Right renal pelvis (tissue), 4 donors: ENCODE measurements at regions not wholly inside any gene's neighbourhood (a gene's known extent, or its start where the extent isn't known, plus 50 kb on each side); places are given as distances from the start of the nearest gene placed in this dataset.
"Not testable (repeated sequence)": the region's sequence is repeated elsewhere in the genome, so short reads cannot be mapped to it uniquely, and the experiment has no call there.

ENCODE experiments used
- DNase-seq, 4 donors: peaks; one replicate each; pipeline ENCODE4 v3.0.0-alpha.2; 2013; ENCODE audit warnings: low read depth in 4 of 4, low spot score in 3 of 4, missing footprints in 1 of 4

DNA sequence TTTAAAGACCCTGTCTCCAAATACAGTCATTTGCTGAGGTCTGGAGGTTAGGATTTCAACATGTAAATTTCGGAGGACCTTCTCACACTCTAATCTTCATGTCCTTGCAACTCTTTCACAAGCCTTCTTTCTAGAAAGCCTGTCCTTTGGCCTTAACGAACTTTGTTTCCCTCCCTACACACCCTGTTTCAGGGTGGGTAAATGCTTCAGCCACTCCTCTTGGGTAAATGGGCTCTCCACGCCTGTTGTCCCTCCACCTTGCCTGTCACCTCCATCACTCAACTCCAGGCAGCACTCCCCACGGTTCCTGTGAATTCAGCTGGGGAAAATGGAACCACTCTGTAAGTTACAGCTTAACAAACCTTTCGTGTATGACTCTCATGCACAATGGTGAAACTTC lies 84.0 kb upstream of the COG2 start:
- no peak for DNase-seq

DNA sequence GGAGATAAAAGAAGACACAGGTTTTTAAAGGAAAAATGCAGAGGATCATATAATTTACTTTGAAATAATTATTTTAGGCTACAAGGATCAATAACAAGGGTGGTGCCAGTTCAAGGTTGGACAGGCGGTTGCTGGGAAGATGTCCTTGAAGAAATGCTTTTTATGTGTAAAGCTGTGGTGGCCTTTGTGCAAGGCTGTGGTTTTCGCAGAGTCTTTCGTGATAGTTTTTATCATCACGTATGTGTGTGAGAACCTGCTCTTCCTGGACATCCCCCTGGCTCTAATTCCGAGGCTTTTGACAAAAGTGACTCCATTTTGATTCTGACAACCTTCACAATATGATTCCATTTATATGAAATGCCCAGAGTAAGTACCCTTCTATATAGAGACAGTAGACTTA lies 85.8 kb upstream of the COG2 start:
- DNase-seq, result no peak

DNA sequence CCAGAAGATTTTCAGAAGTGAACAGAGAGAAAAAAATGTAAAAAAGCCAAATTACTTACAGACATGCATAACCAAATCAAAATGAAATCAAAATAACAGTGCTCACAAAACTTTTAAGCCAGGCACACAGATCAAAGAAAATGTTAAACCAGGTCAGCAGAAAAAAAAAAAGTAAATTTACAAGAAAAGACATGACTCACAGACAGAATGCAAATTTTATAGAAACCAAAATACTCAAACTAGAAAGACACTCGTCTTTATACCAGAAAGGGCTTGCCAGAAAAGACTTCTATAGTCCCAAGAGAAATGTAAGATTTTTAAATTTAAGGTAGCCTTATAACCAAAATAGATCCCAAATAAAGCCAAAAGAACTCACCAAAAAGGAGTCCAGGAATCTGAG lies 86.5 kb upstream of the COG2 start:
- DNase-seq, result no peak

DNA sequence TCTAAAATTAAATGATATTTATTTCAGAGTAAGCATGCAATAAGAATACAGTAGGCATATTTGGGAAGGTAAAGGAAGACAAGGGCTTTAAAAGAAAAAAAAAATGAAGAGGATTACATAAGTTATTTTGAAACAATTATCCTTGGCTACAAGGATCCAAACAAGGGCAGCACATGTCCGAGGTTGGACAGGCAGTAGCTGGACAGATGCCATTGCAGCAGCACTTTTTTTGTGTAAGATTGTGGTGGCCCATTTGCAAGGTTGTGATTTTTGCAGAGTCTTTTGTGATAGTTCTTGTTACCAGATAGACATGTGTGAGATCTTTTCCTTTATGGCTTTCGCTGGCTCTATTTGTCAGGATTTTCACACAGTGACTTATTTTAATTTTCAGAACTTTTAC lies 89.4 kb upstream of the COG2 start:
- DNase-seq, result no peak

DNA sequence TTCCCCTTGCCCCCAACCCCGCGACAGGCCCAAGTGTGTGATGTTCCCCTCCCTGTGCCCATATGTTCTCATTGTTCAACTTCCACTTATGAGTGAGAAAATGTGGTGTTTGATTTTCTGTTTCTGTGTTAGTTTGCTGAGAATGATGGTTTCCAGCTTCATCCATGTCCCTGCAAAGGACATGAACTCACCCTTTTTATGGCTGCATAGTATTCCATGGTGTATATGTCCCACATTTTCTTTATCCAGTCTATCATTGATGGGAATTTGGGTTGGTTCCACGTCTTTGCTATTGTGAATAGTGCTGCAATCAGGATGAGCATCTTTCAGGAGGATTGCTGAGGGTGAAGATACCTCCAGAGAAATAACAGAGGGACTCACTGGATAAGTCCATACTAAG lies 91.3 kb upstream of the COG2 start:
- not testable (repeated sequence) for DNase-seq

DNA sequence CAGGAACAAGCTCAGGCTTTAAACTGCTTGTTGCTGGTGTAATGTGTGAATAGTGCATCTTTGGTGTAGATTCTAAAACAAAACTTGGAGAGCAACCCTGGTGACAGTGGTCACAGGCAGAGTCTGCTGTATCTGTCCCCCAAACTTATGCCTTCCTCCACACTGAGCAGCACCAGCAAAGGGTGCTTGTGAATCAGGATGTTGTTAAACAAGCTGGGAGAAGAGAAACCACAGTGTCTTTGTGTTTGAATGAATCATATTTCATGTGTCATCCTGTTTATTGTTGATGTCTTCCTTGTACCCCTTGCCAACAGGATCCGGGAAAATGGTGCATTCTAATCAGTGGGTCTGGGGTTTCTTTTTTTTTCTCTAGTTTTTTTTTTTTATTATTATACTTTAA lies 91.9 kb upstream of the COG2 start:
- no peak for DNase-seq

DNA sequence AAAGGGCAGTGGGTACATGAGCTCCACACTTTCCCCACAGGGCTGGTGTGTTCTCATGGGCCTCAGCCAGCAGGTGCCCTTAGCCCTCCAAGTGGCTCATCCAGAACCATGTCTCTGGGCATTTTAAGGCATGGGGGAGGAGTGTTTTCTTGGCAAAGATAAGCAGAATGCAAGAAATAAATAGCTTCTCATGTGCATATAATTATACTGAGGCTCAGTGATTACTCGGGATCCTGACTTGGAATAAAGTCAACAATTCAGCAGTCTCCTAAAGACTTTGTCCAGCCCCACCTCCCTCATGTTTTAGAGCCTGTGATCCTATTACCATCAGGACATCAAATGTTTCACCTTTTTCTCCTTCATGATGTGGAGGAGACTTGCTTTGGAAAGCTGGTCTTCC lies 92.7 kb upstream of the COG2 start:
- no peak for DNase-seq

DNA sequence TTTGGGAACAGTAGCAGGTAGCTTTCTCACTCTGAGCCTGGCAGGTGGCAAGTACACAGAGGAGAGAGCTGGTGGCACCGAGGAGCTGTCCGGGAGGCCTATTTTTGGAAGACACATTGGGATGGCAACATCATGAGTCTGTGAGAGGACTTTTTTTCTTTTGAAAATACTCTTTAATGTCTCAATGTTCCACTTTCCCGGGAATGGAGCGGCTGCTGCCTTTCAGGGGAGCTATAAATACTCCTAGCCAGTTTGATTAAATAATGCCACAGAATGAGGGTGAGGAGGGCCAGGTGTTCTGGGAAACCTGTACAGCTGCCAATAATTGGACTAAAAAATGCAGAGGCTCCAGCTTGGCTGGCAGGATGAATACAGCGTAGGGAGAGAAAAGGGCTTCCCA lies 93.3 kb upstream of the COG2 start:
- DNase-seq, result no peak

DNA sequence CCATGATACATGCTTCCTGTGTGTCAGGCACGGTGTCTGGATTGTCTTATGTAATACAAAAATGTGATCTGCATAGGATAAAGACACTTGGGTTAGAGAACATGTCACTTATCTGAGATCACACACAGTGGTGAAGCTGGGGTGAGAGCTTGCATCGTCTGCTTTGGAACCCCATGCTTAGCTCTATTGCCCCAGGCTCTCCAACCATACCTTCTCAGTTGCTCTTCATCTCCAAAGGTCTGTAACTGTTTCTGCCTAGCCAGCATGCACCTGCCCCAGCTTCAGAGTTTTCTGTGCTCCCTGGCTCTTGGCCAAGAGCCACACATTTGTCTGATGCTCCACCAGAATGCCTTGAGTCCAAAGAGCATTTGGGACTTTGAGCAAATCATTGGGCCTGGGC lies 93.9 kb upstream of the COG2 start:
- DNase-seq, result no peak

DNA sequence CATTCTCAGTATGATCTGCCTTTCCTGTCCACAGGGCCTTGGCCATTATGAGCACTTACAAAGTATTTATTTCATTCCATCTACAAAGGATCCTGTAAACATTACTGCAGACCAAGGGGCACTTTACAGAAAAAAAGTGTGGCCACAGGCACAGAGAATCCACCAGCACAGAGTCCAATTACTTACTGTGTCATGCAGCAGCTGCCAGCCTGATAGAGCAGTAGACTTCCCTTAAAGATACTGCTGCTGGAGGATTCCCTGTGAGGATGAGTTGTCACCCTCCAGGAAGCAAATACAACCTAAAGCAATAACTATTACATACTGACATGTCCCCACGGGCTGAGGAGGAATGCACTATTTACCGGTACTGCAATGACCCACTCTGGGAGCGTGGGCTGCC lies 97.1 kb upstream of the COG2 start:
- no peak for DNase-seq

DNA sequence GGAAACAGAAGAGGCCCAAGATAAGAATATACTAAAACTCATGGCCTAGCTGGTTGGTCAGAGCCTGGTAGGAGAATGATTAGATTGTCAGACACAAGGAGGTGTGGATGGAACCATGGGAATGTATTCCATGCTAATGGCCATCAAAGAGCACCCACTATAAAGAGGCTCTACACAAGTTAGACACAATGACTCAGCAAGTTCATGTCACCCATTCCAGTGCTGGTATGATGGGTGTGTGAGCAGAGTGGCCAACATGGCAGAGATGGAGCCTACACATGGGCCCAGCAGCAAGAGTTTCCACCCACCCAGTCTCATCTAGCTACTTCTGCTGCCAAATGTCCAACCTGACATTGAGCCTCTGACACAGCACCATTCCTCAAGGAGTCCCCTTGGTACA lies 97.5 kb upstream of the COG2 start:
- no peak for DNase-seq

DNA sequence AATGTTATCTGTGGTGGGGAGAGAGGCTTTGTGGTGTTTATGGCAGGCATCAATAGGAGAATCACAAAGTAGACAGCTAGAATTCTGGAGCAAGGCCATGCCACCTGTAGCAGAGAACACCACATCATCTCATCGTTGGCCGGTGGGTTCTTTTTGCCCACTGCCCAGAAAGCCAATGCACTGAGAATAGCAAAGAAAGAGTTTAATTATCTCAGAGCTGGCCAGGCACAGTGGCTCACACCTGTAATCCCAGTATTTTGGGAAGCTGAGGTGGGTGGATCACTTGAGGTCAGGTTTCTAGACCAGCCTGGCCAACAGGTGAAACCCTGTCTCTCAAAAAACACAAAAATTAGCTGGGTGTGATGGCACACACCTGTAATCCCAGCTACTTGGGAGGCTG lies 99.2 kb upstream of the COG2 start:
- no peak for DNase-seq

DNA sequence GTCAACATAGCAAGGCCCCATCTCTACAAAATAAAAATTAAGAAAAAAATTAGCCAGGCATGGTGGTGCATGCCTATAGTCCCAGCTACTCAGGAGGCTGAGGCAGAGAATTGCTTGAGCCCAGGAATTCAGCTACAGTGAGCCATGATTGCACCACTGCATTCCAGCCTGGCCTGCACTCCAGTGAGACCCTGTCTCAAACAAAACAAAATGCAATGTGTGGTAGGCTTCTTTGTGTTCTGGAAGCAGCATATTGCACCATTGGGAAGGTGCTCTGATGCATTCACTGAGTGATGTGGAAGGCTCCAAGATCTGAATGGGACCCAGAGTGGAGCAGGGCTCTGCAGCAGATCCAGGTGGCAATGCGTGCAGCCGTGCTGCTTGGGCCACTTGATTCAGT lies 99.6 kb upstream of the COG2 start:
- DNase-seq, result no peak

DNA sequence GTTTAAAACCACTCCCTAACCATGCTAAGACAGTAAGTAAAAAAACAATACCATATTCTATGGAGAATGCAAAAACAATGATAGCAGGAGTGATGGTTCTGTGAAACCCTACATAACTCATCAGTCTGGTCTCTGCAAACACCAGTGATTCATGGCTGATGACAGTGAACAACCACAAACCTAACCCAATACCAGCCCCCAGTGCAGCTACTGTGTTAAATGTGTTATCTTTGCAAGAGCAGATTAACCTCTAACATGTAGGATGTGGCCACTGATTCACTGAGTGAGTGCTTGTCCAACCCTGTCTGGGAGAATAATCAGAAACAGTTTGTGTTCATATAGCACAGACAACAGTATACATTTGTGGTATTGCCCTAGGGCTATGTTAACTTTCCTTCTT lies 100.2 kb upstream of the COG2 start:
- DNase-seq, result no peak

DNA sequence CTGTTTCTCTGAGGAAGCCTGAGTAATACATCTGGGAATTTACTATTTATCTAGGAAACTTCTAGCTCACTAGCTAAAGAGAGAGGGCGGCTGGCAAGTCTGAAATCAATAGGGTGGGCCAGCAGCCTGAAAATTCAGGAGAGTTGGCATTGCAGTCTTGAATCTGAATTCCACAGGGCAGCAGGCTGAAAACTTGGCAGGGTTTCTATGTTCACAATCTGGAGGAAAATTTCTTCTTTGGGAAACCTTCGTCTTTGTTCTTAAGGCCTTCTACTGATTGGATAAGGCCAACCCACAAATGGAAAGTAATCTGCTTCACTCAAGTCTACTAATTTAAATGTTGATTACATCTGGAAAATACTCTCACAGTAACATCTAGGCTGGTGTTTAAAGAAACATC lies 101.0 kb upstream of the COG2 start:
- no peak for DNase-seq

DNA sequence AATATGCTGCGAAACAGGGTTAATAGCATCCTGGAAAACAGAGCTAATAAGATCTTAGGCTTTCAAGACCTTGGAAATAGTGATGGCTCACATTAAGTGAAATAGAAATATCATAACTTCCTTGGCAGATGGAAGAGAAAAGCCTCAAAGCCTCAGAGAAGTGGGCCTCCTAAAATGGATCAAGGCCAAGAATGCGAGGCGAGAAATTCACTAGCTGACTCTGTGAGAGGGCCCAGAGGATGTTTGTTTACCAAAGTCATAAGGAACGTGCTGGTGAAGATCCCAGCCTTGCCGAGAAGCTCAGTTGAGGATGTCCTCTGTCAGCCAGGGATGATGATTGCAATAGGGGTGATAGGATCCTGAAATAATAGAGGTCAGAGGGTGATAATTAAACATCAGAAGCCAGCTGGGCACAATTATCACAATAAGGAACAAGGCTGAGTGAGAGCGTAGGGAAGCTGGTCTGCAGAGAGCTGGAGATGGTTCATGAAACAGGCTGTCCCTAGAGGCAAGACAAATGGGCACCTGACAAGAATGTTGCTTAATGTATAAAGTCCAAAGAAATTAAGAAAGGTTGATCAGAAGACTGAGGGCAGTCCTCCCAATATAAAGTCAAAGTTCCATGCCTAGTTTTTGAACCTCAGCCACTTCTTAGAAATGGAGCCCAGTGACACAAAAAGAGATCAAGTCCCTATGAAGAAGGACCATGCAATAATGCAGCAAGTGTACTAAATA lies 101.7 kb upstream of the COG2 start:
- DNase-seq, result no peak

DNA sequence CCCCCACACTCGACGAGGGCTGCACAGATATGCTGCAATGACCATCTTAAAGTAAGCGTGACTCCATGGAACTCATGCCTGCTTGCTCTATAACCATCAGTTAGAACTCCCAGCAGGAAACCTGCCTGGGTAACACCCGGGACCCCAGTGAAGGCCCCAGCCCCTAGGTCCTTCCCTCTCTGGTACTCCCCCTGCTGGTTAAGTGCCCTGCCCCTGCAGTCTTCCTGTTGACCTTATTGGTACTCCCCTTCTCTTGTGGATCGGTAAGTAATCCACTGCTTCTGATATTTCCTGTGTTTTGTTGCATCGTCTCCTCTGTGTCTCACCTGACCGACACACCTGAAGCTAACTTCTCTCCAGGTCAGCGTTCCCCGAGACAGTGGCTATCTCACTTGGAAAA lies 104.8 kb upstream of the COG2 start:
- no peak for DNase-seq

DNA sequence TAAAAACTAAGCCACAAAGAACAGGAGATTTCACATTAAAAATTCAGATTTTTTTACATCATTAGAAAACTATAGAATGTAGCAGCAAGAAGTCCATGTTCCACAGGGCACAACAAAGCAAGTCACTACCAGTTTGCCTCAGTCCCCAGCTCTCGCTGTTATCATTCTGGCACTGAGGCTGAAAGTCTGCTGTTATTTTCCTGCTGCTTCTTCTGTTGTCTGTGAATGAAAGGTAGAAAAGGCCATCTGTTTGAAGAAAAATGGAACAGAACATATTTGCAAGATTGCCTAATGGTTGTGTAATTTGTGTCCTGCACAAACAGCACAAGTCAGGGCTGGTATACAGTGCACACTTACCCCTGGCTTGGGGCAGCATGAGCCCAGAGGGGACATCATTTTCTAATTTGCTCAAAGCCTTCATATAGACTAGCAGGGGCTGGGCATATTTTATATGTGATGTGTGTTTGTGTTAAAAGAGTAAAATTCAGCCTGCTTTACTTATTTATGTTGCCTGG lies 105.6 kb upstream of the COG2 start:
- no peak for DNase-seq

DNA sequence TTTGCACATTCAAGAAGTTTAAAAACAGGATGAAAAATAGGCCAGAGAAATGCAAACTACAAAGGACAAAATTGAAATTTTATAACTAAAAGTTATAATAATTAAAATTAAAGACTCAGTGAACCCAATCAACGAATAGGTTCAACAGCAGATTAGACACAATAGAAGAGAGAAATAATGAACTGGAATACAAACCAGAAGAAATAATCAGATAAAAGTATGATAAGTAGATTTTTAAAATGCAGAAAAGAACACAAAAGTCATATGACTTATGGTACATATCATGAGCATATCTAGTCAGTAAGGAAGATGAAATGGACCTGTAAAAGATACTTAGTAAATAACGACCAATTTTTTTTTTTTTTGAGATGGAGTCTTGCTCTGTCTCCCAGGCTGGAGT lies 108.1 kb upstream of the COG2 start:
- DNase-seq, result no peak

DNA sequence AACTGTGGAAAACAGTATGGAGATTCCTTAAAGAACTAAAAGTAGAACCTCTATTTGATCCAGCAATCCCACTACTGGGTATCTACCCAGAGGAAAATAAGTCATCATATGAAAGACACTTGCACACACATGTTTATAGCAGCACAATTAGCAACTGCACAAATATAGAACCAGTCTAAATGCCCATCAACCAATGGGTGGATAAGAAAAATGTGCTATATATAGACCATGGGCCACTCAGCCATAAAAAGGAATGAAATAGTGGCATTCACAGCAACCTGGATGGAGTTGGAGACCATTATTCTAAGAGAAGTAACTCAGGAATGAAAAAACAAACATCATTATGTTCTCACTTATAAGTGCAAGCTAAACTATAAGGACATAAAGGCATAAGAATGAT lies 105.0 kb upstream of the PGBD5 start:
- no peak for DNase-seq

DNA sequence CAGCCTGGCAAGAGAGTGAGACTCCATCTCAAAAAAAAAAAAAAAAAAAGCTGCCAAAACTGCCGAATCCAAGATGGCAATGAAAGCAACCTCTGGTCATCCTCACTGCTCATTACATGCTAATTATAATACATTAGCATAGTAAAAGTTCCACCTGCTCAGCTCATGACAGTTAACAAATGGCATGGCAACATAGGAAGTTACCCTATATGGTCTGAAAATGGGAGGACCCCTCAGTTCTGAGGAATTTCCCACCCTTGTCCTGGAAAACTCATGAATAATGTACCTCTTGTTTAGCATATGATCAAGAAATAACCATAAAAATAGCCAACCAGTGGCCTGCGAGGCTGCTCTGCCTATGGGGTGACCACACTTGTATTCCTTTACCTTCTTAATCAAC lies 93.1 kb upstream of the PGBD5 start:
- DNase-seq, result no peak

DNA sequence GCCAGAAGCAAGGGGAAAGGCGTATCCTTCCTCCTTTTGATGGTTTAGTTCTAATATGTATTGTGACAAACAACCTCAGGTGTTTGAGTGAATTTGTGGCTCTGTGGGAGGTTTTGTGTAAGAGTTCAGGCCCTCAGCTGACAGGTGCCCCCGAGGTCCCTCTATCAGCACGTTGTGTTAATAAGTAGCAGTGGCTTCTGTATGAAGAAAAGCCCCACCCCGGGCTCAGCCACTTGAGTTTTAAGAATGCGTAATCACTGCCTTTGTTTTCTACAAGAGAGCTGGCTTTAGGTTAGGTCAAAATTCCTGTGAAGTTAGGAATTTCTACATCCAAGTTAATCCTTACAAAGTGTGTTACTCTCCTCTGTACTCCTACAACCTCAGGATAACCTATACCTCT lies 92.4 kb upstream of the PGBD5 start:
- no peak for DNase-seq

DNA sequence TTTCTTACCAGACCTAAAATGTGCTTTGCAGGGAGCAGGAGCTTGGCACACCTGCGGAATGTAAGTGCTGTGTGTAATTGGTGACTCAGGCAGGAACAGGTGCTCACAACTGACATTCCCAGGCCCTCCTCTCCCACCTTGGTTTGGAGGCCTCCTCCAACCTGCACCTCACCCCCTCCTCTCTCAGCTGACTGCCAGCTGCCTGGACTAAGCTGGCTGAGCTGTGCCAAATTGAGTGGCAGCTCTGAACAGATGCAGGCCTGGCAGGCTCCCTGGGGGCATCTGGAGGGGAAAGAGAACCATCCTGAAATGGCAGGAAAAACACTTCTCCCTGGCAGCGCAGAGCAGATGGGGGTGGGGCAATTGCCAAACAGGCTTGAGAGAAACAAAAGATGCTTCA lies 91.7 kb upstream of the PGBD5 start:
- no peak for DNase-seq
